Parathyroid adenoma (tissue), 2 donors: ENCODE measurements at regions not wholly inside any gene's neighbourhood (a gene's known extent, or its start where the extent isn't known, plus 50 kb on each side); places are given as distances from the start of the nearest gene placed in this dataset.

Experiments
- H2AFZ ChIP-seq: fragments of 300-600 bp; sonication (generic); one replicate; pipeline ENCODE4 v1.7.0; 2017; ENCODE audit warnings: antibody characterized with exemption, mild to moderate bottlenecking
- H3K27ac ChIP-seq: fragments of 300-600 bp; sonication (generic); one replicate; pipeline ENCODE4 v1.7.0; 2017
- H3K27me3 ChIP-seq: fragments of 300-600 bp; sonication (generic); one replicate; pipeline ENCODE4 v1.7.0; 2017; ENCODE audit warnings: low read length; ENCODE audit not compliant: control insufficient read depth, insufficient read depth
- H3K36me3 ChIP-seq: fragments of 300-600 bp; sonication (generic); one replicate; pipeline ENCODE4 v1.7.0; 2017; ENCODE audit warnings: low read length; ENCODE audit not compliant: control insufficient read depth, insufficient read depth
- H3K4me1 ChIP-seq: fragments of 300-600 bp; sonication (generic); one replicate; pipeline ENCODE4 v1.7.0; 2017; ENCODE audit warnings: control low read depth
- H3K4me2 ChIP-seq: fragments of 300-600 bp; sonication (generic); one replicate; pipeline ENCODE4 v1.7.0; 2017; ENCODE audit warnings: low read length
- H3K4me3 ChIP-seq: fragments of 300-600 bp; sonication (generic); one replicate; pipeline ENCODE4 v1.7.0; 2017; ENCODE audit warnings: low read depth, low read length
- H3K79me2 ChIP-seq: fragments of 300-600 bp; sonication (generic); one replicate; pipeline ENCODE4 v1.7.0; 2017; ENCODE audit warnings: control low read depth
- H3K9ac ChIP-seq: fragments of 300-600 bp; sonication (generic); one replicate; pipeline ENCODE4 v1.7.0; 2017; ENCODE audit warnings: mild to moderate bottlenecking
- H3K9me3 ChIP-seq: fragments of 300-600 bp; sonication (generic); one replicate; pipeline ENCODE4 v1.7.0; 2017; ENCODE audit warnings: low read length; ENCODE audit not compliant: control insufficient read depth
- TF ChIP-seq, protein P1 (sequence below): fragments of 300-600 bp; sonication (generic); IDR thresholded peaks from one replicate; pipeline ENCODE4 v1.7.0; 2017; ENCODE audit warnings: antibody characterized with exemption, mild to moderate bottlenecking
- donor health status: primary hyperparathyroidism.

DNA sequence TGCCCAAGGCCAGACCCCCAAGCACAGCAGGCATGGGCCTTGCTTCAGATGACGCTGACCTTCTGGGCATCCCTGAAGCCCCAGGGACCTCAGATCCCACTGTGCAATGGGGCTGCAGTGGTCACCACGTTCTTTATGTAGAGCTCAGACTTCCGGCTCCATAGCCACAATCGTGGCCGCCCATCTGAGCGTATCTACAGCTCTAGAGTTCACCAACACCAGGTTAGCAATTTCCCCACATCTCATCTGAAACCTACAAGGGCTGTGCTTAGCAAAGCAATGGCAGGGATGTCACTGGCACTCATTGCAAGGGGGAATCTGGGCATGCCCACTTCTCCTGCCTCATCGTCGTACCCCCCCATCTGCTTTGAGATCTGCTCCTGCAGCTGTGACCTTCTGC is 384.4 kb upstream of the TSHZ3 start:
- H3K36me3 ChIP-seq: no peaks in the 10 kb centered on the region
- H2AFZ ChIP-seq: no peak overlapping the region
- H3K4me3 ChIP-seq: no peak overlapping the region
- no peak overlapping the region for H3K9ac ChIP-seq
- no peaks in the 10 kb centered on the region for H3K4me1 ChIP-seq
- H3K27ac ChIP-seq: no peak overlapping the region
- H3K4me2 ChIP-seq: no peak overlapping the region
- no peaks in the 10 kb centered on the region for H3K27me3 ChIP-seq
- TF ChIP-seq, protein P1, sequence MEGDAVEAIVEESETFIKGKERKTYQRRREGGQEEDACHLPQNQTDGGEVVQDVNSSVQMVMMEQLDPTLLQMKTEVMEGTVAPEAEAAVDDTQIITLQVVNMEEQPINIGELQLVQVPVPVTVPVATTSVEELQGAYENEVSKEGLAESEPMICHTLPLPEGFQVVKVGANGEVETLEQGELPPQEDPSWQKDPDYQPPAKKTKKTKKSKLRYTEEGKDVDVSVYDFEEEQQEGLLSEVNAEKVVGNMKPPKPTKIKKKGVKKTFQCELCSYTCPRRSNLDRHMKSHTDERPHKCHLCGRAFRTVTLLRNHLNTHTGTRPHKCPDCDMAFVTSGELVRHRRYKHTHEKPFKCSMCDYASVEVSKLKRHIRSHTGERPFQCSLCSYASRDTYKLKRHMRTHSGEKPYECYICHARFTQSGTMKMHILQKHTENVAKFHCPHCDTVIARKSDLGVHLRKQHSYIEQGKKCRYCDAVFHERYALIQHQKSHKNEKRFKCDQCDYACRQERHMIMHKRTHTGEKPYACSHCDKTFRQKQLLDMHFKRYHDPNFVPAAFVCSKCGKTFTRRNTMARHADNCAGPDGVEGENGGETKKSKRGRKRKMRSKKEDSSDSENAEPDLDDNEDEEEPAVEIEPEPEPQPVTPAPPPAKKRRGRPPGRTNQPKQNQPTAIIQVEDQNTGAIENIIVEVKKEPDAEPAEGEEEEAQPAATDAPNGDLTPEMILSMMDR: no peak
- no peaks in the 10 kb centered on the region for H3K9me3 ChIP-seq
- no peaks in the 10 kb centered on the region for H3K79me2 ChIP-seq

GRCh38 chr19:31742249-31742648 is 393.0 kb upstream of the TSHZ3 start:
- Histone ChIP-seq H2AFZ (no peak overlapping the region), H3K9me3 (no peaks in the 10 kb centered on the region), H3K36me3 (no peaks in the 10 kb centered on the region), H3K9ac (no peak overlapping the region), H3K27me3 (no peaks in the 10 kb centered on the region), H3K4me1 (no peaks in the 10 kb centered on the region), H3K4me2 (no peak overlapping the region), H3K4me3 (no peak overlapping the region), H3K27ac (no peak overlapping the region), H3K79me2 (no peaks in the 10 kb centered on the region)
- TF ChIP-seq, protein P1: no peak

- H3K4me3 ChIP-seq: no peak overlapping the region
- H3K36me3 ChIP-seq: no peaks in the 10 kb centered on the region
- H2AFZ ChIP-seq: no peak overlapping the region
- H3K27me3 ChIP-seq: no peaks in the 10 kb centered on the region
- no peak overlapping the region for H3K27ac ChIP-seq
- no peaks in the 10 kb centered on the region for H3K4me1 ChIP-seq
- no peak overlapping the region for H3K4me2 ChIP-seq
- no peaks in the 10 kb centered on the region for H3K9me3 ChIP-seq
- H3K9ac ChIP-seq: no peak overlapping the region
- TF ChIP-seq, protein P1: no peak
- H3K79me2 ChIP-seq: no peaks in the 10 kb centered on the region
Observed at GRCh38 chr19:31745731-31746130, 396.5 kb upstream of the TSHZ3 start.

- H3K9ac ChIP-seq: no peak overlapping the region
- H3K79me2 ChIP-seq: no peaks in the 10 kb centered on the region
- H3K4me2 ChIP-seq: no peak overlapping the region
- H3K27ac ChIP-seq: no peak overlapping the region
- H3K27me3 ChIP-seq: no peaks in the 10 kb centered on the region
- no peaks in the 10 kb centered on the region for H3K36me3 ChIP-seq
- no peaks in the 10 kb centered on the region for H3K4me1 ChIP-seq
- H3K4me3 ChIP-seq: no peak overlapping the region
- TF ChIP-seq, protein P1: no peak
- no peaks in the 10 kb centered on the region for H3K9me3 ChIP-seq
- H2AFZ ChIP-seq: no peak overlapping the region
Observed at GRCh38 chr19:31749231-31749630, 400.0 kb upstream of the TSHZ3 start.

GRCh38 chr19:31759359-31759758 is 410.1 kb upstream of the TSHZ3 start:
- H3K27ac ChIP-seq: no peak overlapping the region
- TF ChIP-seq, protein P1: no peak
- no peaks in the 10 kb centered on the region for H3K36me3 ChIP-seq
- H3K79me2 ChIP-seq: no peaks in the 10 kb centered on the region
- H3K27me3 ChIP-seq: no peaks in the 10 kb centered on the region
- no peak overlapping the region for H3K9ac ChIP-seq
- H3K4me1 ChIP-seq: no peaks in the 10 kb centered on the region
- no peaks in the 10 kb centered on the region for H3K9me3 ChIP-seq
- no peak overlapping the region for H2AFZ ChIP-seq
- no peak overlapping the region for H3K4me3 ChIP-seq
- no peak overlapping the region for H3K4me2 ChIP-seq
